ENCODE measurements at regions not wholly inside any gene's neighbourhood (a gene's known extent, or its start where the extent isn't known, plus 50 kb on each side); places are given as distances from the start of the nearest gene placed in this dataset.

- TF ChIP-seq SIN3A (IDR thresholded peaks at IDR 0.05; ENCODE audit: borderline replicate concordance, insufficient read depth, low read depth, low read length), result no peak
- no peak for TF ChIP-seq CTCF (IDR thresholded peaks at IDR 0.05)
- no peak for TF ChIP-seq POLR2AphosphoS5 (IDR thresholded peaks at IDR 0.05; ENCODE audit: low read depth, low read length)
These were observed 69.3 kb downstream of the CHRD start for GRCh38 chr3:184449161-184449515.
